SH-SY5Y (cell line): ENCODE measurements at regions not wholly inside any gene's neighbourhood (a gene's known extent, or its start where the extent isn't known, plus 50 kb on each side); places are given as distances from the start of the nearest gene placed in this dataset.

ENCODE experiments used
- GATA2 ChIP-seq: IDR thresholded peaks from 2 replicates; pipeline ENCODE4 v1.6.1; 2011; ENCODE audit warnings: mild to moderate bottlenecking, low read depth, low read length
- GATA3 ChIP-seq: IDR thresholded peaks from 2 replicates; pipeline ENCODE4 v1.6.1; 2011; ENCODE audit warnings: low read depth, mild to moderate bottlenecking, low read length, moderate library complexity

DNA sequence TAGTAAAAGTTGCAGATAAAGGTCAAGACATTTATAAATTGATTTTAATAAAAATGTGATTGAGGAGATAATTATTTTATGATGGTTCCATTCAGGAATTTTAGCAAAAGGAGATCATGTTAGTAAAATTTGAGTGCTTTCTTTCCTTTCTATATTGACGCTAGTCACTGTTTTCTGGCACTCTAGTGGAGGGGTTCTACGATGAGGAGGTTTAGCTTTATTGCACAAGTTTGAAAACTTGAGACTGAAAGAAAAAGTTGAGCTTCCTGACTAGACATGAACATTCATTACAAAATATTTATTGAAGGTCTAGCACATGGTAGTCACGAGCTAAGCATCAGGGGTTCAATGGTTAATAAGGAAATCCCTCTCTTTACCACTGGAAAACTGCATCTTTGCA is 336.1 kb downstream of the SNAPC1 start:
- no peak for TF ChIP-seq GATA2
- TF ChIP-seq GATA3: no peak

DNA sequence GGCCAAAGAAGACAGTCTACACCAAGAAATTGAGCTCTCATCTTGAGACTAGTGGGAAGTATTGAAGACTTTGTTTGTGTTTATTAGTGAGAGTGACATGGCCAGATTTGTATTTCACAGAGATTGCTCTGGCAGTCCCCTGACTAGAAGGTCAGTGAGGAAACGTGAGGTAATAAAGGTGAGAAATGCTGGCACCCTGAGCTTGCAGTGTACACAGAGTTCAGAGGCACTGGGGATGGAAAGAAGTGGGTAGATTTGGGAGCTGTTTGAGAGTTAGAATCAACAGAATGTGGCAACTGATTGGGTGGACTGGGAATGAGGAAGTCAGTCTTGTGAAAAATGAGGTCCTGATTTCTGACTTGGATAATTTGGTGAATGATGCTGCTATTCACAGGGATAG is 336.9 kb downstream of the SNAPC1 start:
- no peak for TF ChIP-seq GATA3
- TF ChIP-seq GATA2: no peak

GRCh38 chr14:62101189-62101588 is 339.0 kb downstream of the SNAPC1 start:
- TF ChIP-seq GATA3 (no peak), GATA2 (no peak)

DNA sequence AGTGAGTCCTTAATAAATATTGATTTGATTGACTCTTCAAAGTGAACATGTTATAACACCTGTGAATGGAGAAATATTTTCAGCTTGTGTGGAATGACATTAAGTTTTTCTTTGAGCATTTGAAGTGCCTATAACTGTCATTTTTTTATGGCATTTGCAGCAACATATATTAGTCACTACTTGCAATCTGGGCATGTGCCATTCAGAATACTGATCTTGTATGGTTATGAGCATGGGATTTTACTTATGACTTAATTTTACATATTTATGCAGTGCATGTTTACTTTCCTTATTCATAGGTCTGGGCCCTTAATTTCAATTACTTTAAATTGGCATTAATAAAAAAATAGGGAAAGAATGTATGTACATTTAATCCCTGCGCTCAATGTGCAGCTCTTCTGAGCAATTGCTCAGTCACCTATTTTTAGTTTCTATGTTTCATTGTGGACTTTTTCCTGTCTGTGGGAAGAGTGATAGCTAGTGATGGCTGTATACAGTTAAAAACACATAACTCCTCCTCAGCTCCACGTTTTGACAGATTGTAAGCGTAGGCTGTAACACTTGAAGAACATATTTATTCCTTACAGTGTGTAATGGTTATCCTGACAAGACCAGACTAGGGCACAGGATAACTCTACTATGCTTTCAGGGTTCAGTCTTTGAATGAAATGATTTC is 339.6 kb downstream of the SNAPC1 start:
- TF ChIP-seq GATA3 (no peak), GATA2 (no peak)

- TF ChIP-seq GATA3: no peak
- no peak for TF ChIP-seq GATA2
Observed at GRCh38 chr14:62102349-62102725, 340.1 kb downstream of the SNAPC1 start.

GRCh38 chr14:62103464-62103863 is 341.2 kb downstream of the SNAPC1 start:
- TF ChIP-seq GATA2: no peak

- TF ChIP-seq GATA3 (no peak), GATA2 (no peak)
Observed at GRCh38 chr14:62110941-62111340, 348.7 kb downstream of the SNAPC1 start.

GRCh38 chr14:62117010-62117750 is 355.0 kb downstream of the SNAPC1 start:
- TF ChIP-seq GATA2 (no peak), GATA3 (no peak)

GRCh38 chr14:62117751-62118105 is 355.5 kb downstream of the SNAPC1 start:
- TF ChIP-seq GATA2: no peak
- no peak for TF ChIP-seq GATA3

DNA sequence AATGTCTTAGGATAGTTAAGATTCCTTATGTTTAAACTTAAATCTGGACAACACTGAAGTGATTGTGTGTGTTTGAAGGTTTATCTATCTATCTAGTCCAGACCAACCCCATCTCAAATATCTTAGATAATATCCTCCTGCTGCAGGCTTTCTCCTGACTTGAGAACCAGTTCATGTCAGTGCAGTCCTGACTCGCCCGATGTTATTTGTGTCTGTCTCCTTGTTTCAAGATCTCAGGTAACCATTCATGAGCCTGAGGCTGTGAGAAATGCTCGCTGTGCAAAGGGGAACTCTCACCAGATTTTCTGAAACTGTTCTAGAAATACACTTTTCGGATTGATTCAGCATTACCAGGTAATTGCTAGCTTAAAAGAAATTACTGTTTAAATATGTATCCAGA is 356.2 kb downstream of the SNAPC1 start:
- no peak for TF ChIP-seq GATA3
- TF ChIP-seq GATA2: no peak

GRCh38 chr14:62118871-62119270 is 356.7 kb downstream of the SNAPC1 start:
- TF ChIP-seq GATA3 (no peak), GATA2 (no peak)

DNA sequence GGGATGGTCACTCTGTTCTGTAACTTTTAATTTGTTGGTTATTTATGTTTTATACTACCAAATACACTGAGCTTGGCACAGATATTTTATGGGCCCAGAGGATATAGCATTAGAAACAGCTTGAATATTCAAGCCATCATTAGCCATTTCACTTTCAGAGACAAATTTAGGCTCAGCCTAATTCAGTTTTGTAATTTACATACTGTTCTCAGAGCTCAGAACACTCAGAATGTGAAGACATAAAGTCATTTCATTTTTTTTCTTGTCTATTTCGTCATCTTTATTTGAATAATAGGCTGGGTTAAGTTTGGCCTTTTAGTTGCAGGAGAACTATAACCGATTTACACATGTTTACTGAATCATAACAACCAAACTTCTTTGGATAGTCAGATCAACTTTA is 361.7 kb downstream of the SNAPC1 start:
- no peak for TF ChIP-seq GATA3
- no peak for TF ChIP-seq GATA2

DNA sequence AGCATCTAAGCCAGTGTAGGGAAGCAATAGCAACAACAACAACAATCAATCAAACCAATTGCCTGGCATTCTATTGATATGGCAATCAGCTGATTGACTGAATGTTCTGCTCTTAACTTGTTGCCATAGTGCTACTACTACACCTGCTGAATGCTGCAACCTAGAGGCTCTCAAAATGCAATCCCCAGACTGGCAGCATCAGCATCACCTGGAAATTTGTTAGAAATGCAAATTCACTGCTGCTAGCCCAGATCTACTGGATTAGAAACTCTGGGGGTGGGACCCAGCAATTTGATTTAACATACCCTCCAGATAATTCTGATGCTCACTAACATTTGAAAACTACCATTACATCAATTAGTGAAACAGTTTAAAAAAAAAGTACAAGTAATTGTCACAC is 363.6 kb downstream of the SNAPC1 start:
- TF ChIP-seq GATA2 (no peak), GATA3 (no peak)

GRCh38 chr14:62126879-62127478 is 364.8 kb downstream of the SNAPC1 start:
- TF ChIP-seq GATA2: no peak
- TF ChIP-seq GATA3: no peak

DNA sequence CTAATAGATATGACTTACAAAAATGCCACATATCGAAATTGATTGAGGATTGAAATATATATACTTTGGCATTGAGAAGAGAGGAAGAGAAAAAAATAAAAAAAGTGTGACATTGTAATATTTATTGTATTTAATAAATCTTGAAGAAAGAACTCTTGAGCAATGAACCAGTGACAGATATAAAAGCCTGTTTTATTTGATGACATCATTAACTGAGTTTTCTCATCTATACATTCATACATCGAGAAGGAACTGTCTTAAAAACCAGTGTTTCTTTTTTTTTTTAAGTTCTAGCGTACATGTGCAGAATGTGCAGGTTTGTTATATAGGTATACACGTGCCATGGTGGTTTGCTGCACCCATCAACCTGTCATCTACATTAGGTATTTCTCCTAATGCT is 368.2 kb downstream of the SNAPC1 start:
- no peak for TF ChIP-seq GATA2
- TF ChIP-seq GATA3: no peak
